ENCODE measurements at regions not wholly inside any gene's neighbourhood (a gene's known extent, or its start where the extent isn't known, plus 50 kb on each side); places are given as distances from the start of the nearest gene placed in this dataset.
"Not testable (repeated sequence)": the region's sequence is repeated elsewhere in the genome, so short reads cannot be mapped to it uniquely, and the experiment has no call there.

DNA sequence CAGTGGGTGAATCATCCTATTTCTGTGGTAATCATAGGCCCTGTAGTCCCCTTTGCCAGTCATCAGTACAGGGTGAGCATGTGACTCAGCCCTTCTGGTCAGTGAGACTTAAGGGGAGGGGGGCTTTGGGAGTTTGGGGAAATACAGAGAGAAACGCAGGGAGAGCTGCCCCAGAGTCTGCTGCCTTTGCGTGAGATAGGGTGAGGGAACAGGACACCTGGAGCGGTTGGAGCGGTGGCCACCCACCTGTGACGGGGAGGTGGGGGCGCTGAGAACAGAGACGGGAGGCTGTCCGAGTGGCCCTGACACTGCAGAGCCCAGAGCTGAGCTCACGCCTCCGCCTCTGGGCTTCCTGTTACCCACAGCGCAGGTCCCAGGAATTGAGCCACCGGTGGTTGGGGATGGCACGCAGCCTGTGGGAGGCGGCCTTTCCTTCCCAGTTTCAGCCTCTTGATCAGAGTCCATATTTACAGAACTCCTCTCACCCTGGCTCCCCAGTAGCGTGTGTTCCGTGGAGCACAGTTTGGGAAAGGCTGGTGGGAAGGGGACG lies 92.0 kb upstream of the ERCC6L2 start:
- DNase-seq = no peak

DNA sequence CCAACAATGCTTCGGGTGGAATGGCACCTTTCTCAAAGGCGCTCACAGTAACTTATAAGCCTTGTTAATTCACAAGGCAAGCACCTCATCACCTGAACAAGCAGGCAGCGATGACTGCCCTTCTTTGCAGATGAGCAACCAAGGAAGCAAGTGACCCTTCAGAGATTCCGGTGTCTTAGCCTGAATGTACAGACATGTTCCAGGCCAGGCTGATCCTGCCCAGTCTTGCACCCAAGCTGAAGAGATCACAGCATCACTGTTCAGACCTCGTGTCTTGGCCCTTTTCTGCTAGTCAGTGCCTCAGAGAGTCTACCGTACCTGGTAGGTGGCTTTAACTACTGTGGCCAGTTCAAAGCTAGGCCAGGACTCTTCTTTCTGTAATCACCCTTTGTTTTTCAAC lies 94.7 kb upstream of the ERCC6L2 start:
- DNase-seq = no peak

DNA sequence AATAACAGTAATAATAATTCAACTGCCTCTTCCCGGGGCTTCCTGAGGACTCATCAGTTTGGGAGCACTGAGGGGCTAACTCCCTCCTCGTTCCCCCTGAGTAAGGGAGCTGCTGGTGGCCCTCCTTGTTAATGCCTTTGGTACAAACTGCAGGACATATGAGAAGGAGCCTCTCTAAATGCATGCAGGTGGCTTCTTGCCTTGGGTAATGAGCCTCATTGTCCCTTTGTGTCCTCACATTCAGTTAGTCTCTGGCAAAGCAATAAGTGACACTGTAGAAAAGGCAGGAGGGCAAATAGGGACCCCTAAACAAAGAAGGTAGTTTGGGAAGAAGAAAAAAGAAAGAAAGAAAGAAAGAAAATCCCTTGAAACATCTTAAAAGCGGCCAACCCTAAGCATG lies 95.4 kb upstream of the ERCC6L2 start:
- DNase-seq = no peak

DNA sequence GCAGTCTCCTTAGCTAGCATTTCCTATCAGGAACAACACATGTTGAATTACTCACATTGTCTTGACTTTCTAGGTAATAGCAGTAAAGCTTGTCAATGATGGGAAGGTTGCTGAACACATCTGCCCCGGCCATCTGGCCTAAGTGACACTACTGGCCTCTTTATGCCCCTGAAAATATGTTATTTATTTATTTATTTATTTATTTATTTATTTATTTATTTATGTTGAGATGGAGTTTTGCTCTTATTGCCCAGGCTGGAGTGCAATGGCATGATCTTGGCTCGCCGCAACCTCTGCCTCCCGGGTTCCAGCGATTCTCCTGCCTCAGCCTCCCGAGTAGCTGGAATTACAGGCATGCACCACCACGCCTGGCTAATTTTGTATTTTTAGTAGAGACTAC lies 95.9 kb upstream of the ERCC6L2 start:
- not testable (repeated sequence) for DNase-seq

DNA sequence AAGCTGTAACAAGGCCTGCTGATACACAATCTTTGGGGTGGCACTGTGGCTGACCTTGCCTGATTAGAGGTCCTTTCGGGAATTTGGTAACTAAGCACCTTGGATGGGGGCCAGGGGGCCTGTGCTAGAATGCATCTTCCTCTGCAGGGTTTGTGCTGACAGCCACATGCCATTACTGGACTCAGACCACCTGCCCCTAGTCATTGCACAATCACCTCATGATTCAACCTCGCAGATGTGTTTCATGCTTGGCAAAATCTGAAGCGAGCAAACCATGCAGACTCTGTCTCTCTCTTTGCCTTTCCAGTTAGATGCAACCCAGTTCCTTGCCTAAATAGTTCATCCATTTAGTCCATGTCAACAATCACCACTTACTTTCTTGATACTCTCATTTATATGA lies 96.5 kb upstream of the ERCC6L2 start:
- DNase-seq = no peak

DNA sequence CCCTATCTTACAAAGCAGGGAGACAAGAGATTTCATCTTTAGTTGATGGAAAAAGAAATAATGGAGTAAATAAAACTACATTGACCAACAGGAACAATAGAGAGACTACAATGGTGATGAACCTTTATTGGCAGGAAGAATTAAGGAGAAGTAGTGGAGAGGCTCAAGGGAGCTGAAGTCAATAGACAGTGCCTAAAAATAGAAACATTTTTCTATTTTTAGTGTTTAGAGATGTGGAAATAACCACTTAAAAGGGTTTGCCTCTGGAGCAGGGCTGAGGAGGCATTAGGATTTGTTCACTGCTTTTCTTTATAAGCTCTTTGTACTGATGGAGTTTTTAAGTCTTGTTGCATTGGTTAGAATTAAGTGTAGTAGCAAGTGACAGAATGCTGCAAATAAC lies 98.4 kb upstream of the ERCC6L2 start:
- no peak for DNase-seq

DNA sequence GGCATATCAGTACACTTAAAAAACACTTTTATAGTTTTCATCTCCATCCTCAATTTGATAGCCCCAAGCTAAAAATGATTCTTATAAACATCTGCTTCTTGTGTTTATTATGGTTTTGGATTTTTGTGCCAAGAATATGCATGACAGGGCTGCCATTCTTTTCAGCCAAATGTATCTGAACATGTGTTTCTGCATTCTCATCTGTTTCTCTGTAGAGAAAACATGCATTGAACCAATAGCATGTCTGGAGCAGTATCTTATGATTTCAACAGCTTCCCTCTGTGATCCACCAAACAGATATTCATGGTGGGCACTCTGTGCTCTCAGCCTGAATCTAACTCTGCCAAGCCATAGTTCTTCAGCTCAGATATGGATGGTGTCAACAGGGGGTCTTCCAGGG lies 99.3 kb upstream of the ERCC6L2 start:
- no peak for DNase-seq

DNA sequence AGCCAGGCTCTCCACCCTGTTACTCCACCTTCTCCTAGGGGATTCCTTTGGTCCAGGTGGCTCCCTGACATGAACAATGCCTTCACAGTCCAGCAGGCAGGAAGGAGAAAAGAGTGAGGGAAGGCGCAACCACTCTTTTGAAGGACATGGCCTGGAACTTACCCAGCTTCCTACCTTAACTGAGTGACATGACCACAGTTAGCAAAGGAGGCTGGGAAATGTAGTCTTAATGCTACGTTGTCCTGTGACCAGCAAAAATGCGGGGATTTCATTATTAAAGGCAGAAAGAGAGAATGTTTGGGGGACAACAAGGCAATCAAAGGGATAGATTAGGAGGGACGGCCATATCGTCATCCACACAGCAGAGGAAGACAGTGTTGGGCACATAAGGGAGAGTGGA lies 100.3 kb upstream of the ERCC6L2 start:
- no peak for DNase-seq

DNA sequence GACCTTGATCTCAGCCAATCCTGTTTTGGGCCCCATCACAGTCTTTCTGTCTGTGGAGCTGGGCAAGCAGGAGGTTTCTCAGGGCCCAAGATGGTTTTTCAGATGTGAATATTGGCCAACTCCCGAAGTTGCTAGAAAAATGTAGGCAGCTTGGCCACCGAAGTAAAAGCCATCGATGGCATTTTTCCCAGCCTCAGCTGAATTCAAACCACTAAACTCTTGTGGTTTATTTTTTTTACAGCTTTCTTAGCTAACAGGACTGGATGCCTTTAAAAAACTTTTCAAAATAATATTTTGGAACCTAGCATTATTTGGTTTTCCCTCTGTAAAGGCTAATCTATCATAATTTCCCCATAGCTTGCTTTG lies 102.5 kb upstream of the ERCC6L2 start:
- no peak for DNase-seq

DNA sequence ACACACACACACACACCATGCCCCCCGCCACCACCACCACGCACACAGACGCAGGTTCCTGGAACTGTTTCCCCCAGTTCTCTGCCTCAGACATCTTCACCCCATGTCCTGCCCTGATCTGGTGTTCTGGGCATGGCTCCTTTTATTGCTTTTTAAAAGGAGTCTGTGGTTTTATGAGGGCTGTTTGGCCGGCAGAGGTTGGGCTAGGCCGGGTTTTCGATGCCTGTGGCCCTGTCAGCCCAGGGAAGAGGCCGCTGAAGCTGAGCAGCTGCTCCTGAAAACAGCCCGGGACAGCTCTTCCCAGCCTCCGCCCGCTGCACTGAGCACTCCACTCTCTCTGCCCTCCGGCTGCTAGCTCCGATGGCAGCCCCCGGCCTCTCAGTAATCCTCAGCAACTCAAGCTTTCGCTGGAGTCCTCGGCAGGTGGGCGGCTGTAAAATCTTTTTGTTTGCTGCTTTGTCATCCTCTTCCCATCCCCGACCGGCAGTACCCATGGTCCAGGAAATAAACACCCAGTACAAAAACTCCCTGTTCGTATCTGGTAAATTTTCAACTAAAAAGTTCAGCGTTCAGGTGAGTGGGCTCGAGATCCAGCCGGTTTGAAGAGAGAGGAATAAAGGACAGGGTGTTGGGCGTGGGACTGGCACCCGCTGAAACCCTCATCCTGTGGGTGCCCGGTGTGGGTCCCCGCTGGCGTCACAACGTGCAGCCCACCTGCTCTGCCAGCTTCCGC lies 103.0 kb upstream of the ERCC6L2 start:
- DNase-seq = no peak

DNA sequence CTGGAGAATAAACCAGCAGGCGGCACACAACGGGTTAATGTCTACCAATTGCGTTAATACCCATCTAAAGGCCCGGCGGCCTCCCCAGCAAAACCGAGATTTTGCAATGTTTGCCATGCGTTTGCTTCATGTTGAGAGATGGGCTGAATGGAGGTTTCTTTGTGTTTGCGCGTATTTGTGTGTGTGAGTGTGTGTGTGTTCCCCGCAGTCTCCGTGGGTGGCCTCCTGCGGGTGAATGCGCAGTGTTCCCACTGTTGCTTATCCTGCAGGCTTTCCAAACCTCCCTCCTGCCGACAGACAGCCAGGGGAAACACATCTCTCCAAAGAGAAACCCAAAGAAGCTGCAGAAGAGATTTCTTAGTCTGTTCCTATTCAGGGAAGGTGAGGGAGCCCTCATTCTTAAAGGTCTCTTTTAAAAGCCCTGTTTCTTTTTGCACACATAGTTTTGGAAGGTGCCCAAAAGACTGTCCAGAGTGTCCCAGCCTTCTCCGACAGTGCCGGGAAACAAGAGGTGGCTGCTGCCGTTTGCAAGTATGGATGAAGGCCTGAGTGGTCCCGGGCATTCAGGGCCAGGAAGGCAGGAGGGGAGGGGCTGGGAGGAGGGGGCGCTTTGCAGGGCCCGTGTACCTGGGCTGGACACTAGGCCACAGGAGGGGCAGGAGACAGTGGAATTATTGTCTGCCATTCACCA lies 103.8 kb upstream of the ERCC6L2 start:
- DNase-seq = no peak

DNA sequence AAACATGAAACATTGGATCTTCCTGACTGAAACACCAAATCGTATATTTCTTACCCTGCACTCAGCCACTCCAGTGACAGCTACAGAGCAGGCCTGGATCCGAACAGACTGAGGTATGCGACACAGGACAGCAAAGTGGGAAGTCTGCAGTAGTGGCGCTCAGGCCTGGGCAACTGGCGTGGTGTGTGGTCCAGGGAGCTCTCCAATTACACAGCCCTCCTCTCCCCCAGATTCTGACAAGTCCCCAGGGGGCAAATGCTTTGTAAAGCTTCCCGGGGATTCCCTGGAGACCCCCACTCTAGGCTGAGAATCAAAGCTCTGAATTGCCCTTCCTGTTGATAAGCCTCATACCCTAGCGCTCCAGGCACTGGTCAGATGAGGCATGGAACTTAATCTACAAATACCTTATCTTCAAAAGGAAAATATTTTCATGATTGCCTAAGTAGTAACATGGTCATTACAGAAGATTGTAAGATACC lies 104.8 kb upstream of the ERCC6L2 start:
- no peak for DNase-seq

DNA sequence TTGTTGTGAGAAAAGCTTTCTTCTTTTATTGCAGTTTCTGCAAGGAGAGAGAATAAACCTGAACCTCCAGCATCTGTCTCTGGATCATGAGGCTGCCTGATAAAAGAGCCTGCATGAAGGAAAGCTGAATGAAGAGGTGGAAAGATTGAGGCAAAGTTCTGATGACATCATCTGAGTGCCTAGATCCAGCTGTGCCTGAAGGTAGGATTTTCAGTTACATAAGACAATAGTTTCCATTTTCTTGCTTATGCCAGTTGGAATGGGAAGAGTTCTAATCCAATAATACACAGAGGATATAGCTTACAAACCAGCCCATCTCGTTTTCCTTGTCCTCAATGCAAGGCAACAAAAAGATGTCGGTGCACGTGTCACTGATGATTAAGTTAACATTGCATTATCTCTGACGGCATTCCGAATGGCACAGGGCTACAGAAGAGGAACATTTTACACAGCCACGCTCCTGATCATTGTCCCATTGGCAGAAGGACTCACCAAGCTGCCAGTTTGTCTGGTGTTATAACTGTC lies 105.5 kb upstream of the ERCC6L2 start:
- no peak for DNase-seq

DNA sequence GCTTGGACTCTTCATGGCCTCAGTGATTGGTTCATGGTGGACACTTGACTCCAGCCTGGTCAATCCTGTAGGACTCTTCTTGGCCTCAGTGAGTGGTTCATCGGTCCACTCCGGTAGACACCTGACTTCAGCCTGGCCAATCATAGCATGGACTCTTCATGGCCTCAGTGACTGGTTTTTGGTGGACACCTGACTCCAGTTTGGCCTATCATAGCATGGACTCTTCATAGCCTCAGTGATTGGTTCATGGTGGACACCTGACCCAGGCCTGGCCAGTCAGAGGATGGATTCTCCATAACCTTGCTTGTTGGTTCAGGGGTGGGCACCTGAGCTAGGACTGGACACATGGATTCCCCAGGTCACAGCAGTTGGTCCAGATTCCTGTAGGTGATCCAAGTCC lies 106.0 kb upstream of the ERCC6L2 start:
- no peak for DNase-seq

DNA sequence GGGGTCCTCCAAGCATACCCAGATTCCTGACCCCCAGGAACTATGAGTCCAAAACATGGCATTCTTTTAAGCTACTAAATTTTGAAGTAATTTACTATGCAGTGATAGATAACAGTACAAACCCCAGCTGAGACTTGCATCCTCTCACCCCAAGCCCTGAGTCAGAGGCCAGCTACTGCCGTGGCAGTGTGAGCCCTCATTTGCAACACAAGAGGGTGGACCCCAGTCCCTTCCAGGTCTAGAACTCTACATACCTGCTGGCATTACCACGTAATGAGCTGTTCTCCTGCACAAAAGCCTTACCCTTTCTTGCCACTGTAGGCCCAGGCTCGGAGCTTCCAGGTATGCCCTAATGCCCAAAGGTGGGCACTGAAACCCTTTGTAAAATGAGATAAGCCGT lies 108.6 kb upstream of the ERCC6L2 start:
- no peak for DNase-seq

DNA sequence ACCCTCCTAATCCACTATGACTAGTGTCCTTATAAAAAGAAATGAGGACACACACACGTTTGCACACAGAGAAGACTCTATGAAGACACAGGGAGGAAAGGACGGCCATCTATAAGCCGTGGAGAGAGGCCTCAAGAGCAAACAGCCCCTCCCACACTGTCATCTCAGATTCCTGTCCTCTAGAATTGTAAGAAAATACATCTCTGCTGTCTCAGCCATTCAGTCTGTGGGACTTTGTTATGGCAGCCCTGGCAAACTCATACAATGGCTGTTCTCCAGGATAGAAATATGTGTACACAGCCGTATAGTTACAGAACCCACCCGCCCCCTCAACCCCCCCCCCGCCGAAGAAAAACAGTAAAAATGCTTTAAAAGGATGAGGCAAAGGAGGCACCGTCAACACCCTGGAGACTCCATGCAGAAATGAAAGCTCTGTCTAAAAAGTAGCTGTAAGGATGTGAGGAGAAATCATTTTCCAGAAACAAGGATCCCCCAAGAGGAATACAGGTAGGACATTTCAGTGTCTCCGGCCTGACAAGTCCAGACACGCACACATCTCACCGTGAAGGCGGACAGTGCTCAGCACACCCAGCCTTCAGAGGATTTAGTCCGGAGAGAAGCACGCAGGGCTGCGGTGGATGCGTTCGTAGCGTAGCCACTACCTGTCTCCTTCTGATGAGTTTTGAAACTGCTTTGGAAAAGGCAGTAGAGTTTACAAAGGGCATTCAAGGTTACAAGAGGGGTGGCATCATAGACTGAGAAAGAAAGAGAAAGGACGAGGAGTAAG lies 110.8 kb upstream of the ERCC6L2 start:
- DNase-seq = no peak

DNA sequence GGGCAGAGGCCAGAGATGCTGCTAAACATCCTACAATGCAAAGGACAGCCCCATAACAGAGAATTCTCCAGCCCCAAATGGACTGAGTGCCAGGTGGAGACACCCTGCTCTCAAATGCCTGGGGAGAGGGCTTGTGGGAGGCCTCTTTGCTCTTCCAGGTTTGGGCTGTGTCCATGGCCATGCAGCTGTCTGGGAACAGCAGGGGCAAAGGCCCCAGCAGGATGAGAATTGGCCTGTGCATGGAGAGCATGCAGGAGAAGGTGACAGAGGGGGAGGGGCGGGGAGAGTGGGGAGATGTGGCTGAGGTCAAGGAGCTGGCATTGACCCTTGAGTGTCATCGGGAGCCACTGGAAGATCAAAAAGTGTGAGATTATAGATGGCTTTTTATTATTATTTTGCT lies 111.5 kb upstream of the ERCC6L2 start:
- no peak for DNase-seq

DNA sequence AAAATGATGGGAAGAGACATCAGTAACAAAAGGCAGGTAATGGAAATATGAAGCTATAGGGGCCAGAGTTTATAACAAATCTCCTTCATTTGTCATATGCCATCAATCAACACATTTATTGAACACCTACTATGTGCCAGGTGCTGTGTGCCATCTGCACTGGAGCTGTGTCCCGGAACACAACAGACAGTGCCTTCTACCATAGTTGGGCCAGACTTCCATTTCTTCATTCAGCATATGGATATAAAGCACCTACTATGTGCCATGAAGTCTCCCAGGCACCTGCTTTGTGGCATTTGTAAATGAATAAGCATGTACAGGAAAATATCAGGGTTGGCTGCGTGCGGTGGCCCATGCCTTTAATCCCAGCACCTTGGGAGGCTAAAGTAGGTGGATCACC lies 112.5 kb upstream of the ERCC6L2 start:
- DNase-seq = no peak

DNA sequence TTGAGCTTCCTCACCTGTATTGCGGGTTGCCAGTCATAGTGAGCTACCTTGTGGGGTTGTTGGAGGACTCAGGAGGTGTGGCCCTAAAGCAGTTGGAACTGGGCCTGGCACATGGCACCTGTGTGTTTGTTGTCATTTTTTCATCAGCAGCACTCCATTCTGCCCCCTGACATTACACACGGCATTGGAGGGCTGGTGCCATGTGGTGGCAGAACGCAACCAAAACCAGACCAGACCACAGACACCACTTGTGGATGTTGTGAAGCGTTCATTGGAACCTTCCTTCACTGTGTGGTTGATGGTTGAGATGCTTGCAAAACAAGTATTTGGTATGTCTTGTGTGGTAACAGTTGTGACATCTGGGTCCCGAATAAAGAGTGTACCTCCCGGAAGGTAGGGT lies 113.2 kb upstream of the ERCC6L2 start:
- no peak for DNase-seq

DNA sequence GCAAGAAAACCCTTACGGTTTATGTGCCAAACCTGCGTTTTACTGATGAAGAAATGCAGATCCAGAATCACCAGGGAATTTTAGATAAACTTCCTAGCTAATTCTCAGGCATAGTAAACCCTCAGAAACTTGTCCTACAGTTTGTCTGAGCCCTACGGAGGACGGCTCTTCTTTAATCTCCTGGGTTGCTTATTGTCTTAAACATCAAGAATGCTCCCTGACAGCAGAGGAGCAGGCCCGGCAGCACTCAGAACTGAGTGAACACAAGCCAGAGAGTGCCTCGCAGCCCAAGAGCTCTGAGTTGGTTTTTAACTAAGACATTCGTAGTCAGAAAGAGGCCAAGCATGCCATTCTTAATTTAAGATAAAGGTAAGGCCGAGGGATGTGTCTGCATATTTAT lies 114.7 kb upstream of the ERCC6L2 start:
- no peak for DNase-seq

DNA sequence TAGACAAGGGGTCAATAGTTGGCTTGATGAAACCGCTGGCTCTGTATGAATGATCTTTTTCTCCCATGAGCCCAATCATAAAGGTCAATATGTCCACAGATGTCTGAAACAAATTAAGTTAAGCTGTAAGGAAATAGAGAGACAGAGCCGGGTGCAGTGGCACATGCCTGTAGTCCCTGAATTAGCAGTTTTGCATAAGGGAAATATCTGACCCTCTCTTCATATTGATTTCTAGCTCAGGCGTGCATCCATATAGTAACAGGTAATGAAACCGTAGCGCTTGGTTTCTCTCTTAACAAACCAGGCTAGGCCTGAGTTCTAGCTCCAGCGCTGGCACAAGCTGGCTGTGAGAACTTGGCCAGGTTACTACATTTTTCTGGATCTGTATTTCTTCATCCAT lies 118.1 kb upstream of the ERCC6L2 start:
- no peak for DNase-seq

DNA sequence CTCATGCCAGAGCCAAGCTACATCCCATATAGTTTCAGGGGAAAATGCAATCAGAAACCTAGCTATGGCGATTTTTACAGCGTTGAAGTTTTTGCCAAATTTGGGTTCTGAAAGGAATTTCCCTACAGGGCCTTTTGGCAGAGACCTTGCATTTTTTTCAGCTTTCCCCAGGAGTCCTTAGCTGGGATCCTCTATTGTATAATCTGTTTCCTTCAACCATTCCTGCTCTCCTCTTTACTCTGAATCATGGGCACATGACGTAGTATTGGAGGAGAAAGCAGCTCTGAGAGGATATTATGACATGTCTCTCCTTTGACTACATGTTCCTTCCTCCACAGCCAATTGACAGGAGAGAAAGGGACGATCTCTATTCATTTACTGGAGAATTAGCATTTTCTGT lies 118.5 kb upstream of the ERCC6L2 start:
- no peak for DNase-seq

DNA sequence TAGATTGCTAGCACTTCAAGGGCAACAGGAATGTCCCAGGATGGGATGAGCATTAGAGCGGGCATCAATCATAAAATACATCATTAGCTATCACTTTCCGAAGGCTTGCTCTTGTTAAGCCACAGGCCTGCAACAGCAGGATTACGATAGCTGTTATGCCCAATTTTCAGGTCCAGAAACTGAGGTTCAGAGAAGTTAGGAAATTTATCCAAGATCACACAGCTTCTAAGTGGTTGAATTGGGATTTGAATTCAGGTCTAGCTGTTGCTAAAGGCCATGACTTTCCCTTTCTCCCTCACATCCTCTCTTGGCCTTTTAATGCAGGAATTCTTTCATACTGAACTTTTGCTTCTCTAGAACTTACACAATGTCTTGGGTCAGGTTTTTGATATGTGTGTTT lies 119.4 kb upstream of the ERCC6L2 start:
- DNase-seq = no peak

DNA sequence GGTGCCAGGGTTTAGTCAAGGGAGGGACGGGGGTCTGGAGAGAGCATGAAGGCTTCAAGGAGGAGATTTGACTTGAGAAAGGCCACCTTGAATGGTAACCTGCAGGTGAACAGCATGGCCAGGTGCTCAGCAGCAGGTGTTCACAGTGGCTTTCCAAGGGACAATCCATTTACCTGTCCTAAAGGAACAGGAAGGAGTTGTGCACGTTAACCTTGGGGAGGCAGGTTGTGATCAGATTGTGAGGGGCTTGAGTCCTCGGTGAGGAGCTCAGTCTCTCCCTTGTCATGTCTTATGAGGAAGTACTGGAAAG lies 120.1 kb upstream of the ERCC6L2 start:
- no peak for DNase-seq
